ENCODE measurements at regions not wholly inside any gene's neighbourhood (a gene's known extent, or its start where the extent isn't known, plus 50 kb on each side); places are given as distances from the start of the nearest gene placed in this dataset.

GRCh38 chr3:191884132-191884531 lies 423.2 kb downstream of the PYDC2 start:
- Histone ChIP-seq H3K4me2 (ENCODE audit: low read length) (no peak overlapping the region), H3K9me2 (replicated peaks; ENCODE audit: control insufficient read depth, low read length) (no peaks in the 10 kb centered on the region), H3F3A (ENCODE audit: control insufficient read depth, insufficient read depth) (no peaks in the 10 kb centered on the region), H3K4me3 (ENCODE audit: low read length) (no peak overlapping the region), H3K4me1 (ENCODE audit: control insufficient read depth, low read length) (no peaks in the 10 kb centered on the region), H3K27me3 (ENCODE audit: control insufficient read depth, low read length) (no peaks in the 10 kb centered on the region), H3K36me3 (ENCODE audit: control insufficient read depth, low read length) (no peaks in the 10 kb centered on the region), H3K27ac (ENCODE audit: low read depth, low read length) (no peak overlapping the region), H3K9me3 (ENCODE audit: control insufficient read depth, insufficient read depth, low read length) (no peaks in the 10 kb centered on the region), H3K79me2 (ENCODE audit: control insufficient read depth, low read length) (no peaks in the 10 kb centered on the region), H4K20me1 (ENCODE audit: control insufficient read depth, insufficient read depth, low read depth, low read length) (no peaks in the 10 kb centered on the region)
- TF ChIP-seq CTCF (IDR thresholded peaks at IDR 0.05; ENCODE audit: low read depth, low read length, poor library complexity, severe bottlenecking) (no peak), EZH2phosphoT487 (IDR thresholded peaks at IDR 0.05; ENCODE audit: borderline replicate concordance, low read length) (no peak)

- Histone ChIP-seq H3K4me3 (ENCODE audit: low read length) (no peak overlapping the region), H3K4me2 (ENCODE audit: low read length) (no peak overlapping the region), H3F3A (ENCODE audit: control insufficient read depth, insufficient read depth) (no peaks in the 10 kb centered on the region), H3K27ac (ENCODE audit: low read depth, low read length) (no peak overlapping the region), H3K27me3 (ENCODE audit: control insufficient read depth, low read length) (no peaks in the 10 kb centered on the region), H3K9me3 (ENCODE audit: control insufficient read depth, insufficient read depth, low read length) (no peaks in the 10 kb centered on the region), H3K4me1 (ENCODE audit: control insufficient read depth, low read length) (no peaks in the 10 kb centered on the region), H3K9me2 (replicated peaks; ENCODE audit: control insufficient read depth, low read length) (no peaks in the 10 kb centered on the region), H3K79me2 (ENCODE audit: control insufficient read depth, low read length) (no peaks in the 10 kb centered on the region), H4K20me1 (ENCODE audit: control insufficient read depth, insufficient read depth, low read depth, low read length) (no peaks in the 10 kb centered on the region), H3K36me3 (ENCODE audit: control insufficient read depth, low read length) (no peaks in the 10 kb centered on the region)
- no peak for TF ChIP-seq CTCF (IDR thresholded peaks at IDR 0.05; ENCODE audit: low read depth, low read length, poor library complexity, severe bottlenecking)
- TF ChIP-seq EZH2phosphoT487 (IDR thresholded peaks at IDR 0.05; ENCODE audit: borderline replicate concordance, low read length), result no peak
Observed at GRCh38 chr3:191889106-191889505, 428.1 kb downstream of the PYDC2 start.

- Histone ChIP-seq H3F3A (ENCODE audit: control insufficient read depth, insufficient read depth) (no peaks in the 10 kb centered on the region), H3K4me3 (ENCODE audit: low read length) (no peak overlapping the region), H3K27ac (ENCODE audit: low read depth, low read length) (no peak overlapping the region), H3K36me3 (ENCODE audit: control insufficient read depth, low read length) (no peaks in the 10 kb centered on the region), H4K20me1 (ENCODE audit: control insufficient read depth, insufficient read depth, low read depth, low read length) (no peaks in the 10 kb centered on the region), H3K9me2 (replicated peaks; ENCODE audit: control insufficient read depth, low read length) (no peaks in the 10 kb centered on the region), H3K27me3 (ENCODE audit: control insufficient read depth, low read length) (no peaks in the 10 kb centered on the region), H3K4me2 (ENCODE audit: low read length) (no peak overlapping the region), H3K79me2 (ENCODE audit: control insufficient read depth, low read length) (no peaks in the 10 kb centered on the region), H3K4me1 (ENCODE audit: control insufficient read depth, low read length) (no peaks in the 10 kb centered on the region), H3K9me3 (ENCODE audit: control insufficient read depth, insufficient read depth, low read length) (no peaks in the 10 kb centered on the region)
- TF ChIP-seq CTCF (IDR thresholded peaks at IDR 0.05; ENCODE audit: low read depth, low read length, poor library complexity, severe bottlenecking), result no peak
- no peak for TF ChIP-seq EZH2phosphoT487 (IDR thresholded peaks at IDR 0.05; ENCODE audit: borderline replicate concordance, low read length)
Observed at GRCh38 chr3:191889756-191890155, 428.8 kb downstream of the PYDC2 start.

- no peak overlapping the region for H3K4me3 ChIP-seq (ENCODE audit: low read length)
- H3K4me2 ChIP-seq (ENCODE audit: low read length), result no peak overlapping the region
- H3K4me1 ChIP-seq (ENCODE audit: control insufficient read depth, low read length), result no peaks in the 10 kb centered on the region
- H4K20me1 ChIP-seq (ENCODE audit: control insufficient read depth, insufficient read depth, low read depth, low read length), result no peaks in the 10 kb centered on the region
- H3K36me3 ChIP-seq (ENCODE audit: control insufficient read depth, low read length), result no peaks in the 10 kb centered on the region
- H3K27me3 ChIP-seq (ENCODE audit: control insufficient read depth, low read length), result no peaks in the 10 kb centered on the region
- H3F3A ChIP-seq (ENCODE audit: control insufficient read depth, insufficient read depth), result no peaks in the 10 kb centered on the region
- no peaks in the 10 kb centered on the region for H3K9me2 ChIP-seq (replicated peaks; ENCODE audit: control insufficient read depth, low read length)
- H3K9me3 ChIP-seq (ENCODE audit: control insufficient read depth, insufficient read depth, low read length), result no peaks in the 10 kb centered on the region
- no peaks in the 10 kb centered on the region for H3K79me2 ChIP-seq (ENCODE audit: control insufficient read depth, low read length)
- no peak overlapping the region for H3K27ac ChIP-seq (ENCODE audit: low read depth, low read length)
- TF ChIP-seq EZH2phosphoT487 (IDR thresholded peaks at IDR 0.05; ENCODE audit: borderline replicate concordance, low read length) (no peak), CTCF (IDR thresholded peaks at IDR 0.05; ENCODE audit: low read depth, low read length, poor library complexity, severe bottlenecking) (no peak)
Observed at GRCh38 chr3:191894406-191894805, 433.4 kb downstream of the PYDC2 start.

Data from DOHH2 (cell line).